WTC11 (cell line): ENCODE measurements at regions not wholly inside any gene's neighbourhood (a gene's known extent, or its start where the extent isn't known, plus 50 kb on each side); places are given as distances from the start of the nearest gene placed in this dataset.

Experiments
- FOXP1 ChIP-seq: sonication (generic); formaldehyde crosslinking; IDR thresholded peaks from 2 replicates; pipeline ENCODE4 v1.8.0; 2022; ENCODE audit warnings: missing genetic modification reagents, mild to moderate bottlenecking, moderate library complexity, borderline replicate concordance
- SOX15 ChIP-seq: fragments of 250-450 bp; sonication (Bioruptor Pico); IDR thresholded peaks from 2 replicates; pipeline ENCODE4 v1.9.0; 2021; ENCODE audit warnings: mild to moderate bottlenecking
- SP1 ChIP-seq: sonication (generic); formaldehyde crosslinking; conservative IDR thresholded peaks from 2 replicates; pipeline ENCODE4 v1.8.1; 2022; ENCODE audit warnings: missing genetic modification reagents
- TCF7 ChIP-seq: sonication (generic); formaldehyde crosslinking; IDR thresholded peaks from 2 replicates; pipeline ENCODE4 v1.8.0; 2022; ENCODE audit warnings: mild to moderate bottlenecking, low read depth, missing genetic modification reagents, moderate library complexity
- USF2 ChIP-seq: sonication (generic); formaldehyde crosslinking; IDR thresholded peaks from 2 replicates; pipeline ENCODE4 v1.8.1; 2023; ENCODE audit warnings: mild to moderate bottlenecking, missing genetic modification reagents, moderate library complexity
- ZNF263 ChIP-seq: sonication (generic); formaldehyde crosslinking; IDR thresholded peaks from 2 replicates; pipeline ENCODE4 v1.8.1; 2022; ENCODE audit warnings: low read depth, mild to moderate bottlenecking, moderate library complexity, missing genetic modification reagents
- ZNF396 ChIP-seq: fragments of 250-450 bp; sonication (Bioruptor Pico); IDR thresholded peaks from 2 replicates; pipeline ENCODE4 v1.8.0; 2021; ENCODE audit warnings: mild to moderate bottlenecking, moderate library complexity, borderline replicate concordance
- TF ChIP-seq, protein P1 (sequence below): fragments of 200-600 bp; IDR thresholded peaks from 2 replicates; pipeline ENCODE4 v1.8.0; 2022; ENCODE audit warnings: antibody characterized with exemption
- TF ChIP-seq, protein P2 (sequence below): sonication (generic); formaldehyde crosslinking; conservative IDR thresholded peaks from 2 replicates; pipeline ENCODE4 v1.8.1; 2022; ENCODE audit warnings: mild to moderate bottlenecking, missing genetic modification reagents
- TF ChIP-seq, protein P3 (sequence below): fragments of 250-450 bp; sonication (Bioruptor Pico); IDR thresholded peaks from 2 replicates; pipeline ENCODE4 v2.1.2; 2022; ENCODE audit warnings: mild to moderate bottlenecking, moderate library complexity

- TF ChIP-seq USF2 (CRISPR knock-in tag) (no peak), SP1 (CRISPR knock-in tag) (no peak), TCF7 (no peak), ZNF396 (no peak), ZNF263 (CRISPR knock-in tag) (no peak), FOXP1 (no peak), SOX15 (CRISPR knock-in tag) (no peak)
- TF ChIP-seq, protein P1, sequence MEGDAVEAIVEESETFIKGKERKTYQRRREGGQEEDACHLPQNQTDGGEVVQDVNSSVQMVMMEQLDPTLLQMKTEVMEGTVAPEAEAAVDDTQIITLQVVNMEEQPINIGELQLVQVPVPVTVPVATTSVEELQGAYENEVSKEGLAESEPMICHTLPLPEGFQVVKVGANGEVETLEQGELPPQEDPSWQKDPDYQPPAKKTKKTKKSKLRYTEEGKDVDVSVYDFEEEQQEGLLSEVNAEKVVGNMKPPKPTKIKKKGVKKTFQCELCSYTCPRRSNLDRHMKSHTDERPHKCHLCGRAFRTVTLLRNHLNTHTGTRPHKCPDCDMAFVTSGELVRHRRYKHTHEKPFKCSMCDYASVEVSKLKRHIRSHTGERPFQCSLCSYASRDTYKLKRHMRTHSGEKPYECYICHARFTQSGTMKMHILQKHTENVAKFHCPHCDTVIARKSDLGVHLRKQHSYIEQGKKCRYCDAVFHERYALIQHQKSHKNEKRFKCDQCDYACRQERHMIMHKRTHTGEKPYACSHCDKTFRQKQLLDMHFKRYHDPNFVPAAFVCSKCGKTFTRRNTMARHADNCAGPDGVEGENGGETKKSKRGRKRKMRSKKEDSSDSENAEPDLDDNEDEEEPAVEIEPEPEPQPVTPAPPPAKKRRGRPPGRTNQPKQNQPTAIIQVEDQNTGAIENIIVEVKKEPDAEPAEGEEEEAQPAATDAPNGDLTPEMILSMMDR = no peak
- TF ChIP-seq, protein P2, sequence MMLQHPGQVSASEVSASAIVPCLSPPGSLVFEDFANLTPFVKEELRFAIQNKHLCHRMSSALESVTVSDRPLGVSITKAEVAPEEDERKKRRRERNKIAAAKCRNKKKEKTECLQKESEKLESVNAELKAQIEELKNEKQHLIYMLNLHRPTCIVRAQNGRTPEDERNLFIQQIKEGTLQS (CRISPR knock-in tag) = no peak
- TF ChIP-seq, protein P3, sequence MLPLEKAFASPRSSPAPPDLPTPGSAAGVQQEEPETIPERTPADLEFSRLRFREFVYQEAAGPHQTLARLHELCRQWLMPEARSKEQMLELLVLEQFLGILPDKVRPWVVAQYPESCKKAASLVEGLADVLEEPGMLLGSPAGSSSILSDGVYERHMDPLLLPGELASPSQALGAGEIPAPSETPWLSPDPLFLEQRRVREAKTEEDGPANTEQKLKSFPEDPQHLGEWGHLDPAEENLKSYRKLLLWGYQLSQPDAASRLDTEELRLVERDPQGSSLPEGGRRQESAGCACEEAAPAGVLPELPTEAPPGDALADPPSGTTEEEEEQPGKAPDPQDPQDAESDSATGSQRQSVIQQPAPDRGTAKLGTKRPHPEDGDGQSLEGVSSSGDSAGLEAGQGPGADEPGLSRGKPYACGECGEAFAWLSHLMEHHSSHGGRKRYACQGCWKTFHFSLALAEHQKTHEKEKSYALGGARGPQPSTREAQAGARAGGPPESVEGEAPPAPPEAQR (CRISPR knock-in tag) = no peak
These were observed 624.2 kb downstream of the KCTD16 start for GRCh38 chr5:144794922-144795321.
